ENCODE measurements at regions not wholly inside any gene's neighbourhood (a gene's known extent, or its start where the extent isn't known, plus 50 kb on each side); places are given as distances from the start of the nearest gene placed in this dataset.

GRCh38 chr1:208893251-208893650 lies 649.1 kb upstream of the PLXNA2 start:
- TF ChIP-seq CTCF (conservative IDR thresholded peaks at IDR 0.05 in 1 of 2, IDR thresholded peaks at IDR 0.05 in 1 of 2; ENCODE audit: extremely low read depth in 1 of 2, insufficient read depth in 1 of 2, low read depth in 1 of 2, low read length in 2 of 2) (no peak), EZH2 (IDR thresholded peaks at IDR 0.05; ENCODE audit: borderline replicate concordance, low read length) (no peak)
